ENCODE measurements at regions not wholly inside any gene's neighbourhood (a gene's known extent, or its start where the extent isn't known, plus 50 kb on each side); places are given as distances from the start of the nearest gene placed in this dataset.

DNA sequence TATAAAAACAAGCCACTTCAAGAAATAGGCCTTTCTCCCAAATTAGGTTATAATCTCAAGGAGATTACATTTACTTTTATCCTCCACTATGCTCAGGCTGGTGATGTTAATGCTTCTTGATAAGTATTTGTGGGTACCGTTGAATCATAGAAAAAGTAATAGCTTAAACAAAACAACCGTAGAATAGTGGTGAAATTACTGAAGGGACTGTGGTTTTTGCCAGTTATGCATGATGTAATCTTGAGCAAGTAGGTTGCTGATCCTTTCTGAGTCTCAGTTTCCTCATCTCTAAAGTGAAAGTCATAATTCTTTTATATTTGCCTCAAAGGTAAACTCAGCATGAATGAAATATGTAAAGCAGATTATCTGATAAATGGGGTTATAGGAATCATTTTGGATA is 187.3 kb upstream of the JAG1 start:
- CTCF ChIA-PET (ENCODE audit: unreplicated experiment): no interaction called here
- Histone ChIP-seq H3K9me2 (ENCODE audit: insufficient read depth, low read length) (no peaks in the 10 kb centered on the region), H3K27ac (ENCODE audit: low read depth, low read length, poor library complexity, severe bottlenecking) (no peak overlapping the region), H3K36me3 (ENCODE audit: insufficient read depth, low read length) (no peaks in the 10 kb centered on the region), H3K79me2 (ENCODE audit: insufficient read depth, low read depth, low read length) (no peaks in the 10 kb centered on the region), H3K4me2 (ENCODE audit: low read length) (no peak overlapping the region), H3K4me3 (ENCODE audit: low read depth, low read length, poor library complexity, severe bottlenecking) (no peak overlapping the region), H4K20me1 (ENCODE audit: insufficient read depth, low read length) (no peaks in the 10 kb centered on the region), H3K4me1 (ENCODE audit: insufficient read depth, low read length, poor library complexity, severe bottlenecking) (no peaks in the 10 kb centered on the region), H2AFZ (ENCODE audit: low read length) (no peak overlapping the region), H3K9me3 (ENCODE audit: low read length) (no peaks in the 10 kb centered on the region)
- no TSS peak for BruUV-seq (replicated peaks)
- intact Hi-C loops (cut with micrococcal nuclease; ENCODE audit: unreplicated experiment): no loop called here
- POLR2A ChIA-PET: no interaction called here
- DNase-seq (ENCODE audit: low spot score): no peak
- TF ChIP-seq EZH2phosphoT487 (IDR thresholded peaks at IDR 0.05; ENCODE audit: borderline replicate concordance, low read depth, low read length): no peak
- TF ChIP-seq, protein P1, sequence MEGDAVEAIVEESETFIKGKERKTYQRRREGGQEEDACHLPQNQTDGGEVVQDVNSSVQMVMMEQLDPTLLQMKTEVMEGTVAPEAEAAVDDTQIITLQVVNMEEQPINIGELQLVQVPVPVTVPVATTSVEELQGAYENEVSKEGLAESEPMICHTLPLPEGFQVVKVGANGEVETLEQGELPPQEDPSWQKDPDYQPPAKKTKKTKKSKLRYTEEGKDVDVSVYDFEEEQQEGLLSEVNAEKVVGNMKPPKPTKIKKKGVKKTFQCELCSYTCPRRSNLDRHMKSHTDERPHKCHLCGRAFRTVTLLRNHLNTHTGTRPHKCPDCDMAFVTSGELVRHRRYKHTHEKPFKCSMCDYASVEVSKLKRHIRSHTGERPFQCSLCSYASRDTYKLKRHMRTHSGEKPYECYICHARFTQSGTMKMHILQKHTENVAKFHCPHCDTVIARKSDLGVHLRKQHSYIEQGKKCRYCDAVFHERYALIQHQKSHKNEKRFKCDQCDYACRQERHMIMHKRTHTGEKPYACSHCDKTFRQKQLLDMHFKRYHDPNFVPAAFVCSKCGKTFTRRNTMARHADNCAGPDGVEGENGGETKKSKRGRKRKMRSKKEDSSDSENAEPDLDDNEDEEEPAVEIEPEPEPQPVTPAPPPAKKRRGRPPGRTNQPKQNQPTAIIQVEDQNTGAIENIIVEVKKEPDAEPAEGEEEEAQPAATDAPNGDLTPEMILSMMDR (conservative IDR thresholded peaks at IDR 0.05; ENCODE audit: low read length): no peak

DNA sequence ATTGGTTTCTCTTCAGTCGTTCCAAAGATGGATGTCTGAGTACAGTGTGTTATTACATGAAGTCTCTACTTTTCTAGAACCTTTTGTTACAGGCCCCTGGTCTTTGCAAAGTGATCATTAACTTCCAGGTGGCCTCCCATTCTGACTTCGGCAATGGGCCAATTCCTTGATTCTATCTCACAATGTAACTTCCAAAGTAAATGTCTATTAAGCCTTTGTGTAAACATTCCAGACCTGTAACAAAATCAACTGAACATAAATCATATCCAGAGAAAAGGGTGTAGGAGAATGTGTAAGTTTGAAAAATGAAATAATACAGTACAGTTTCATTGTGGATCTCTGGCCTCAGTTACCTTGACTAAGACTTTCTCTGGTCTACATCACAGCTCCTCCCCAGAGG is 187.8 kb upstream of the JAG1 start:
- H3K9me3 ChIP-seq (ENCODE audit: low read length): no peaks in the 10 kb centered on the region
- no peak overlapping the region for H3K4me2 ChIP-seq (ENCODE audit: low read length)
- POLR2A ChIA-PET: no interaction called here
- H3K4me3 ChIP-seq (ENCODE audit: low read depth, low read length, poor library complexity, severe bottlenecking): no peak overlapping the region
- H4K20me1 ChIP-seq (ENCODE audit: insufficient read depth, low read length): no peaks in the 10 kb centered on the region
- H3K79me2 ChIP-seq (ENCODE audit: insufficient read depth, low read depth, low read length): no peaks in the 10 kb centered on the region
- H2AFZ ChIP-seq (ENCODE audit: low read length): no peak overlapping the region
- H3K4me1 ChIP-seq (ENCODE audit: insufficient read depth, low read length, poor library complexity, severe bottlenecking): no peaks in the 10 kb centered on the region
- no peak for DNase-seq (ENCODE audit: low spot score)
- intact Hi-C loops (cut with micrococcal nuclease; ENCODE audit: unreplicated experiment): no loop called here
- no TSS peak for BruUV-seq (replicated peaks)
- CTCF ChIA-PET (ENCODE audit: unreplicated experiment): no interaction called here
- H3K27ac ChIP-seq (ENCODE audit: low read depth, low read length, poor library complexity, severe bottlenecking): no peak overlapping the region
- H3K9me2 ChIP-seq (ENCODE audit: insufficient read depth, low read length): no peaks in the 10 kb centered on the region
- TF ChIP-seq, protein P1 (conservative IDR thresholded peaks at IDR 0.05; ENCODE audit: low read length): no peak
- no peaks in the 10 kb centered on the region for H3K36me3 ChIP-seq (ENCODE audit: insufficient read depth, low read length)

DNA sequence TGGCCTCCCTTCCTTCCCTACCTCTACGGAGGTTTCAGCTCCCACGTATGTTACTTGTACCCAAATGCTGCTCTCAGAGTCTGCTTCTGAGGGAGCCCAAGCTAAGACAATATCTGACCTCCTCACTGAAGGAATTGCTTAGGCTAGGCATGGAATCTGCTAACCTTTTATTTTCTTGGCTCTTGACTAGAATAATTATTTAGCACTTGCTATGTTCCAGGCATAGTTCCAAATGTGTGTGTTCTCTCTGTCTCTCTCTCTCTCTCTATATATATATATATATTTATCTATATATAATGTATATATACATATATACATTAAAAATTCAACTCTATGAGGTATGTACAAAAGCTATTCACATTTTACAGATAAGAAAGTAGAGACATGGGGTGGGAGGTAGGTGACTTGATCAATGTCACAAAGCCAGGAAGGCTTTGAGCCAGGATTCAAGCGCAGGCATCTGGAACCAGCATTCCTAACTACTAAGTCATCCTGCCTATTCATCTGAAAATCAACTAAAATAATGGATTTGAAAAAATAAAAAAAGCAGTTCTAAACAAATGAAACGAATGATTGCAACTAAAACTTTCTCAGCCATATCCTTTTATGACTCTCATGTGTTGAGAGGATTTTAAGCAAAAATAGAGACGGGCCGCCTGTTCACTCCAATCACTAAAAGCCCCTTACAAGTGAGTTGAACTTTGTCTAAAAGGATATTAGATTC is 189.7 kb upstream of the JAG1 start:
- POLR2A ChIA-PET: no interaction called here
- intact Hi-C loops (cut with micrococcal nuclease; ENCODE audit: unreplicated experiment): no loop called here

More for the DNA sequence above, 189.7 kb upstream of the JAG1 start:
- H3K9me2 ChIP-seq (ENCODE audit: insufficient read depth, low read length): no peaks in the 10 kb centered on the region
- H3K4me3 ChIP-seq (ENCODE audit: low read depth, low read length, poor library complexity, severe bottlenecking): no peak overlapping the region
- BruUV-seq (replicated peaks): no TSS peak
- H3K27ac ChIP-seq (ENCODE audit: low read depth, low read length, poor library complexity, severe bottlenecking): no peak overlapping the region
- TF ChIP-seq EZH2phosphoT487 (IDR thresholded peaks at IDR 0.05; ENCODE audit: borderline replicate concordance, low read depth, low read length): no peak
- H3K36me3 ChIP-seq (ENCODE audit: insufficient read depth, low read length): no peaks in the 10 kb centered on the region
- no peaks in the 10 kb centered on the region for H3K79me2 ChIP-seq (ENCODE audit: insufficient read depth, low read depth, low read length)
- CTCF ChIA-PET (ENCODE audit: unreplicated experiment): no interaction called here
- no peaks in the 10 kb centered on the region for H3K9me3 ChIP-seq (ENCODE audit: low read length)
- H2AFZ ChIP-seq (ENCODE audit: low read length): no peak overlapping the region
- no peak overlapping the region for H3K4me2 ChIP-seq (ENCODE audit: low read length)
- no peak for DNase-seq (ENCODE audit: low spot score)
- no peaks in the 10 kb centered on the region for H4K20me1 ChIP-seq (ENCODE audit: insufficient read depth, low read length)
- H3K4me1 ChIP-seq (ENCODE audit: insufficient read depth, low read length, poor library complexity, severe bottlenecking): no peaks in the 10 kb centered on the region
